H9 (cell line): ENCODE measurements at regions not wholly inside any gene's neighbourhood (a gene's known extent, or its start where the extent isn't known, plus 50 kb on each side); places are given as distances from the start of the nearest gene placed in this dataset.

Experiments
- DNase-seq: peaks from one replicate; pipeline ENCODE4 v3.0.0-alpha.2; 2017
- H2AFZ ChIP-seq: one replicate; pipeline ENCODE4 v1.6.1; 2013; ENCODE audit warnings: mild to moderate bottlenecking, low read length, control low read depth, moderate library complexity
- H2AK5ac ChIP-seq: 2 replicates; pipeline ENCODE4 v1.6.1; 2013; ENCODE audit warnings: low read length, control low read depth, mixed read lengths; ENCODE audit not compliant: insufficient read length
- H2BK120ac ChIP-seq: one replicate; pipeline ENCODE4 v1.6.1; 2013; ENCODE audit warnings: low read depth, mild to moderate bottlenecking, low read length, control low read depth, inconsistent platforms; ENCODE audit not compliant: poor library complexity, severe bottlenecking
- H2BK12ac ChIP-seq: 2 replicates; pipeline ENCODE4 v1.6.1; 2013; ENCODE audit warnings: low read length, control low read depth, mixed read lengths, low read depth; ENCODE audit not compliant: insufficient read length
- H2BK15ac ChIP-seq: 2 replicates; pipeline ENCODE4 v1.6.1; 2013; ENCODE audit warnings: low read depth, low read length, control low read depth
- H2BK20ac ChIP-seq: one replicate; pipeline ENCODE4 v1.6.1; 2013; ENCODE audit warnings: low read depth, mild to moderate bottlenecking, low read length, control low read depth, inconsistent platforms; ENCODE audit not compliant: poor library complexity, severe bottlenecking
- H2BK5ac ChIP-seq: 2 replicates; pipeline ENCODE4 v1.6.1; 2013; ENCODE audit warnings: low read length, control low read depth, mixed read lengths; ENCODE audit not compliant: insufficient read length
- H3K14ac ChIP-seq: 2 replicates; pipeline ENCODE4 v1.6.1; 2013; ENCODE audit warnings: low read length, control low read depth; ENCODE audit not compliant: insufficient read depth
- H3K18ac ChIP-seq: 2 replicates; pipeline ENCODE4 v1.6.1; 2013; ENCODE audit warnings: low read depth, mild to moderate bottlenecking, mixed read lengths, low read length, control low read depth; ENCODE audit not compliant: insufficient read length
- H3K23ac ChIP-seq: 2 replicates; pipeline ENCODE4 v1.6.1; 2013; ENCODE audit warnings: low read length, control low read depth, mixed read lengths, low read depth; ENCODE audit not compliant: insufficient read length
- H3K23me2 ChIP-seq: 2 replicates; pipeline ENCODE4 v1.6.1; 2013; ENCODE audit warnings: low read depth, mild to moderate bottlenecking, mixed read lengths, low read length, control low read depth; ENCODE audit not compliant: insufficient read length, poor library complexity, severe bottlenecking
- H3K27ac ChIP-seq: 2 replicates; pipeline ENCODE4 v1.5.1; 2013; ENCODE audit warnings: low read length, control low read depth, mixed read lengths, low read depth; ENCODE audit not compliant: insufficient read length
- H3K27me3 ChIP-seq: 2 replicates; pipeline ENCODE4 v1.6.1; 2013; ENCODE audit warnings: low read length, control low read depth, inconsistent platforms; ENCODE audit not compliant: insufficient read depth
- H3K4ac ChIP-seq: 2 replicates; pipeline ENCODE4 v1.6.1; 2013; ENCODE audit warnings: low read depth, mild to moderate bottlenecking, control low read depth, inconsistent platforms, low read length, moderate library complexity
- H3K4me1 ChIP-seq: 2 replicates; pipeline ENCODE4 v1.6.1; 2013; ENCODE audit warnings: low read length, control low read depth, inconsistent platforms; ENCODE audit not compliant: insufficient read depth
- H3K4me2 ChIP-seq: 2 replicates; pipeline ENCODE4 v1.6.1; 2013; ENCODE audit warnings: low read length, control low read depth, mixed read lengths; ENCODE audit not compliant: insufficient read length, insufficient read depth
- H3K56ac ChIP-seq: 2 replicates; pipeline ENCODE4 v1.6.1; 2013; ENCODE audit warnings: low read depth, mild to moderate bottlenecking, mixed read lengths, low read length, control low read depth; ENCODE audit not compliant: insufficient read length
- H3K79me1 ChIP-seq: 2 replicates; pipeline ENCODE4 v1.6.1; 2013; ENCODE audit warnings: low read depth, mild to moderate bottlenecking, moderate library complexity, low read length, control low read depth, inconsistent platforms; ENCODE audit not compliant: insufficient read depth, poor library complexity, severe bottlenecking
- H3K79me2 ChIP-seq: 2 replicates; pipeline ENCODE4 v1.6.1; 2013; ENCODE audit warnings: low read length, control low read depth, inconsistent platforms; ENCODE audit not compliant: insufficient read depth
- H3K9ac ChIP-seq: 2 replicates; pipeline ENCODE4 v1.6.1; 2013; ENCODE audit warnings: low read length, control low read depth, mixed read lengths; ENCODE audit not compliant: insufficient read length; ENCODE audit errors: extremely low read depth
- H3K9me3 ChIP-seq: one replicate; pipeline ENCODE4 v1.6.1; 2013; ENCODE audit warnings: low read depth, low read length, inconsistent platforms; ENCODE audit not compliant: control insufficient read depth
- H3T11ph ChIP-seq: one replicate; pipeline ENCODE4 v1.6.1; 2013; ENCODE audit warnings: mild to moderate bottlenecking, low read length, control low read depth, inconsistent platforms
- H4K20me1 ChIP-seq: one replicate; pipeline ENCODE4 v1.6.1; 2013; ENCODE audit not compliant: control insufficient read depth, insufficient read length, insufficient read depth
- H4K5ac ChIP-seq: 2 replicates; pipeline ENCODE4 v1.6.1; 2013; ENCODE audit warnings: low read depth, mild to moderate bottlenecking, mixed read lengths, low read length, control low read depth; ENCODE audit not compliant: insufficient read length
- H4K8ac ChIP-seq: replicated peaks from 2 replicates; pipeline ENCODE4 v1.6.1; 2013; ENCODE audit warnings: low read length, control low read depth, mixed read lengths, low read depth; ENCODE audit not compliant: insufficient read length
- H4K91ac ChIP-seq: 2 replicates; pipeline ENCODE4 v1.6.1; 2013; ENCODE audit warnings: low read depth, mild to moderate bottlenecking, moderate library complexity, mixed read lengths, low read length, control low read depth; ENCODE audit not compliant: insufficient read length
- H3K27ac Mint-ChIP-seq, 3 experiments: 2 replicates in 2 of 3; 3 replicates in 1 of 3; pipeline ENCODE4 v1.8.0; 2020 to 2021; ENCODE audit warnings: mixed read lengths in 3 of 3, mild to moderate bottlenecking in 1 of 3, moderate library complexity in 1 of 3
- H3K27me3 Mint-ChIP-seq: 2 replicates; pipeline ENCODE4 v1.8.0; 2021; ENCODE audit warnings: low read depth, mild to moderate bottlenecking, moderate library complexity, mixed read lengths
- H3K36me3 Mint-ChIP-seq, 3 experiments: 2 replicates in 2 of 3; 3 replicates in 1 of 3; pipeline ENCODE4 v1.8.0; 2020 to 2021; ENCODE audit warnings: low read depth in 3 of 3, mixed read lengths in 3 of 3; ENCODE audit not compliant: insufficient read depth in 1 of 3
- H3K4me1 Mint-ChIP-seq, 2 experiments: 2 replicates each; pipeline ENCODE4 v1.8.0; 2020; ENCODE audit warnings: mixed read lengths in 2 of 2
- H3K4me3 Mint-ChIP-seq, 2 experiments: 2 replicates in 1 of 2; 3 replicates in 1 of 2; pipeline ENCODE4 v1.8.0; 2020 to 2021; ENCODE audit warnings: mild to moderate bottlenecking in 2 of 2, mixed read lengths in 2 of 2, moderate library complexity in 1 of 2
- H3K9me3 Mint-ChIP-seq, 2 experiments: 2 replicates in 1 of 2; 3 replicates in 1 of 2; pipeline ENCODE4 v1.8.0; 2020; ENCODE audit warnings: mild to moderate bottlenecking in 2 of 2, mixed read lengths in 2 of 2, moderate library complexity in 1 of 2
- CTCF ChIP-seq: fragments of 200-600 bp; sonication (generic); conservative IDR thresholded peaks from 3 replicates; pipeline ENCODE4 v1.8.0; 2021; ENCODE audit warnings: antibody characterized with exemption, mild to moderate bottlenecking
- WGBS: extraction: QIAGEN DNeasy Blood & Tissue Kit; methylation state at CpG from one replicate; pipeline ENCODE4 v1.1.7; 2013; ENCODE audit warnings: missing lambda C conversion rate, low lambda C conversion rate, mixed read lengths; ENCODE audit not compliant: insufficient read length; ENCODE audit errors: extremely low coverage; 5-methylcytosine and 5-hydroxymethylcytosine counted together

DNA sequence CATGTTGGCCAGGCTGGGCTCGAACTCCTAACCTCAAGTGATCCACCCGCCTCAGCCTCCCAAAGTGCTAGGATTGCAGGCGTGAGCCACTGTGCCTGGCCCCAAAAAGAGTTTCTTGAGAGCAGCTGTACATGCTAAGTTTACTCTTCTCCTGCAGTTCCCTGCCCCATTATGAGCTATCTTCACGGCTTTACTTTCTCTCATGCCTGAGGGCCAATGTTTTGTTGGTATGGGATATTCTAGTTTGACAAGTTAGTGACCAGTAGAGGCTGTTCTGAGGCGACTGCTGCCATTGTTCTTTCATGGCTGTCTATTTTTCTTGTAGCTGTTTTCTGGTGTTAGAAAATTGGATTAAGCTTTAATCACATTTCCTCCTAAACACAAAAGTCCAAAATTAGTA lies 78.0 kb upstream of the STX18 start:
- no peaks in the 10 kb centered on the region for H3K23me2 ChIP-seq
- H3K79me2 ChIP-seq = no peaks in the 10 kb centered on the region
- no peak overlapping the region for H3K4me3 Mint-ChIP-seq
- H3K36me3 Mint-ChIP-seq = peaks cover 0 to 7% (median 0%) of the 10 kb centered on the region in 3 experiments; a peak in 4 of 7 replicates
- H3K9me3 ChIP-seq = no peaks in the 10 kb centered on the region
- no peak for TF ChIP-seq CTCF
- no peaks in the 10 kb centered on the region for H3K27me3 ChIP-seq
- no peak overlapping the region for H2AK5ac ChIP-seq
- H3K4me1 Mint-ChIP-seq = no peaks in the 10 kb centered on the region
- H3K4me2 ChIP-seq = no peak overlapping the region
- no peak overlapping the region for H3K23ac ChIP-seq
- no peaks in the 10 kb centered on the region for H3K4me1 ChIP-seq
- H3K27ac ChIP-seq = no peak overlapping the region
- H3K56ac ChIP-seq = no peak overlapping the region
- no peak for DNase-seq
- no CpG with 5 or more reads among the region's 5 CpGs for WGBS
- no peak overlapping the region for H2BK5ac ChIP-seq
- H4K20me1 ChIP-seq = no peaks in the 10 kb centered on the region
- H3K27ac Mint-ChIP-seq = no peak overlapping the region
- no peak overlapping the region for H3K14ac ChIP-seq
- H4K8ac ChIP-seq = no peak overlapping the region
- H4K5ac ChIP-seq = no peak overlapping the region
- H3K9me3 Mint-ChIP-seq = no peaks in the 10 kb centered on the region
- H4K91ac ChIP-seq = no peak overlapping the region
- H3K4ac ChIP-seq = no peak overlapping the region
- H2AFZ ChIP-seq = no peak overlapping the region
- H3T11ph ChIP-seq = no peak overlapping the region
- H3K27me3 Mint-ChIP-seq = no peaks in the 10 kb centered on the region; the same call in 1 of the 2 replicates
- H2BK15ac ChIP-seq = no peak overlapping the region
- no peak overlapping the region for H2BK12ac ChIP-seq
- H3K18ac ChIP-seq = no peak overlapping the region
- H3K9ac ChIP-seq = no peak overlapping the region
- no peaks in the 10 kb centered on the region for H3K79me1 ChIP-seq
- H2BK120ac ChIP-seq = no peak overlapping the region
- H2BK20ac ChIP-seq = no peak overlapping the region
